ENCODE measurements at regions not wholly inside any gene's neighbourhood (a gene's known extent, or its start where the extent isn't known, plus 50 kb on each side); places are given as distances from the start of the nearest gene placed in this dataset.
"Not testable (repeated sequence)": the region's sequence is repeated elsewhere in the genome, so short reads cannot be mapped to it uniquely, and the experiment has no call there.

GRCh38 chr18:73681398-73681797 lies 466.2 kb downstream of the FBXO15 start:
- no peak for DNase-seq (ENCODE audit: low read depth)
- no peak overlapping the region for H3K4me3 ChIP-seq (ENCODE audit: low read depth, low read length)
- TF ChIP-seq CTCF (conservative IDR thresholded peaks at IDR 0.05; ENCODE audit: low read depth, low read length): no peak

DNA sequence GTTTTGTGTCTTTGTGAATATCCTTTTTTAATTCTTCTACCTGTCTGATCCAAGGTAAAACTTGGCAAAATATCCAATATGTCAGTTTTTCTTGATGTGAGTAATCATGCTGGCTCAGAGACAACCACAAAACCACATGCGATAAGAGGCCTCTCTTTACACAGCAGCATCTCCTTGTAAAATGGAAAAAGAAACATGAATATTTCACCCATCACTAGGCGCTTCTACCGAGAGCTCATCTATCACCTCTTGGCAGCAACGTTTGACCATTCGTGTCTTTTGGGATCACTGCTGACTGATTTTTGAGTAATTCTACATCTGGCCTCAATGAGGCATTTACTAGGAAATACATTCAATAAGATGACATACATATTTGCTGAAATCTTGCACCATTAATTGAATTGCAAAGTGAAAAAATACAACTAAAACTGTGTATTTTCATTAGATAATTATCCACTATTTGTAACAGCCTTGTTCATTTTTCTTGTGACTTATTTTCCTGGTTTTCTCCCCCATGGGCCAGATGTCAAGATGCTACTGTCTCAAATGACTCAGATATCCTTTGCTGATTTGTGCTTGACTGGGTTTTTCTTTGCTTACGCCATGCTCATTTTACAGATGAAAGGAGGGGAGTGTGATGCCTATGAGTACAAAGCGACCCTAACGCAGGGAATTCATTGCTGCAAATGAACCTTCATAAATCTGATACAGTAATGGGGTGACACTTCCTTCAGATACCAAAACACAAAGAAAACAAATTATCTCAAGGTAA lies 467.5 kb downstream of the FBXO15 start:
- no peak for DNase-seq (ENCODE audit: low read depth)
- TF ChIP-seq CTCF (conservative IDR thresholded peaks at IDR 0.05; ENCODE audit: low read depth, low read length): no peak
- no peak overlapping the region for H3K4me3 ChIP-seq (ENCODE audit: low read depth, low read length)

GRCh38 chr18:73677450-73677849 lies 470.2 kb downstream of the FBXO15 start:
- no peak overlapping the region for H3K4me3 ChIP-seq (ENCODE audit: low read depth, low read length)
- DNase-seq (ENCODE audit: low read depth): no peak
- no peak for TF ChIP-seq CTCF (conservative IDR thresholded peaks at IDR 0.05; ENCODE audit: low read depth, low read length)

DNA sequence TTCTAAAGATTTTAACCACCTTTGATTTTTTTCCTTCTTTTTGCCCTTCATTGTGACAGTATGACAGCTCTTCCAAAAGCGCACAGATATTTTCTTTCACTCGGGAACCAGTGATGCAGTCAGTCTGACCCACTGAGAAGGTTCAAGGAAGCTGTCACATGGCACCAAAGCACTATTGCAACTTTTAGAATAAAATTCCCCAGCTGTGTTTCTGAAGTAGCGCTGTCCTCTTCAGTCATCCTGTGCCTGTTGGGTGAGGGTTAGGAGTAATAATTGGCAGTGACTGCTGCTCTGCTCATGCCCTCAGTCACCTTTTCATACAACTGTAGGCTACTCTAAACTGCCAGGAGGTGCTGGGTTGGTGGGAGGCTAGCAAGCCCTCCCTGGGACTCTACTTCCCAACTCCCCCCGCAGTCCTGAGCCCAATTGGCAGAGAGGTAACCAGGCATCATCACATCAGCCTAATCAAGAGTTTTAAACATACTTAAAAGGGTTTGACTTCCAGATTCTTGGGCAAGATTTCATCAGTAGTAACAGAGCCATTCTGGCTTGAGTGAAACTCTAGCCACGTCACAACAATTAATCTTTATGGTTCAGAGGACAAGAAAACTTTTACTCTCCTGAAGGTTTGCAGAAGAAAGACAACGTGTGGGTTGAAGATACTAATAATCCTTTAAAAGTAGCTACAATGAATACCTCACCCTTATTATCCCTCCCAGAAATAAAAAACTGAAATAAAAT lies 473.3 kb downstream of the FBXO15 start:
- no peak for TF ChIP-seq CTCF (conservative IDR thresholded peaks at IDR 0.05; ENCODE audit: low read depth, low read length)
- DNase-seq (ENCODE audit: low read depth): no peak
- no peak overlapping the region for H3K4me3 ChIP-seq (ENCODE audit: low read depth, low read length)

GRCh38 chr18:73671480-73671879 lies 476.2 kb downstream of the FBXO15 start:
- H3K4me3 ChIP-seq (ENCODE audit: low read depth, low read length); DNase-seq (ENCODE audit: low read depth): not testable (repeated sequence)

GRCh38 chr18:73670524-73670923 lies 477.1 kb downstream of the FBXO15 start:
- no peak for TF ChIP-seq CTCF (conservative IDR thresholded peaks at IDR 0.05; ENCODE audit: low read depth, low read length)
- H3K4me3 ChIP-seq (ENCODE audit: low read depth, low read length): no peak overlapping the region
- DNase-seq (ENCODE audit: low read depth): no peak

GRCh38 chr18:73670039-73670438 lies 477.6 kb downstream of the FBXO15 start:
- no peak for DNase-seq (ENCODE audit: low read depth)
- no peak for TF ChIP-seq CTCF (conservative IDR thresholded peaks at IDR 0.05; ENCODE audit: low read depth, low read length)
- no peak overlapping the region for H3K4me3 ChIP-seq (ENCODE audit: low read depth, low read length)

Data from epithelial cell of proximal tubule (primary cell).